WI38 (cell line): ENCODE measurements at regions not wholly inside any gene's neighbourhood (a gene's known extent, or its start where the extent isn't known, plus 50 kb on each side); places are given as distances from the start of the nearest gene placed in this dataset.
"Not testable (repeated sequence)": the region's sequence is repeated elsewhere in the genome, so short reads cannot be mapped to it uniquely, and the experiment has no call there.

Experiments used
- H3K4me3 ChIP-seq: 2 replicates; pipeline ENCODE4 v1.5.1; 2011; ENCODE audit warnings: low read depth, mild to moderate bottlenecking, control low read depth, low read length
- CTCF ChIP-seq: IDR thresholded peaks from 2 replicates; pipeline ENCODE4 v1.5.1; 2012; ENCODE audit warnings: low read depth, mild to moderate bottlenecking, control low read depth, low read length

- no peak overlapping the region for H3K4me3 ChIP-seq
- TF ChIP-seq CTCF: no peak
Measured at GRCh38 chr22:27105142-27106025, 448.0 kb downstream of the MIAT start.

- no peak for TF ChIP-seq CTCF
Measured at GRCh38 chr22:27106985-27107384, 449.6 kb downstream of the MIAT start.

GRCh38 chr22:27107386-27107785 lies 450.0 kb downstream of the MIAT start:
- TF ChIP-seq CTCF: no peak
- H3K4me3 ChIP-seq: no peak overlapping the region

More at GRCh38 chr22:27106985-27107384, 449.6 kb downstream of the MIAT start:
- H3K4me3 ChIP-seq: no peak overlapping the region

- H3K4me3 ChIP-seq: no peak overlapping the region
- TF ChIP-seq CTCF: no peak
Measured at GRCh38 chr22:27107824-27108223, 450.4 kb downstream of the MIAT start.

- H3K4me3 ChIP-seq: no peak overlapping the region
- TF ChIP-seq CTCF: no peak
Measured at GRCh38 chr22:27108425-27109114, 451.2 kb downstream of the MIAT start.

GRCh38 chr22:27109406-27109805 lies 452.0 kb downstream of the MIAT start:
- H3K4me3 ChIP-seq: not testable (repeated sequence)

GRCh38 chr22:27110665-27111451 lies 453.5 kb downstream of the MIAT start:
- no peak overlapping the region for H3K4me3 ChIP-seq
- TF ChIP-seq CTCF: no peak
